OCI-LY3 (cell line): ENCODE measurements at regions not wholly inside any gene's neighbourhood (a gene's known extent, or its start where the extent isn't known, plus 50 kb on each side); places are given as distances from the start of the nearest gene placed in this dataset.

ENCODE experiments used
- H2AFZ ChIP-seq: fragments of 200-600, 300-600 bp; shearing (Covaris generic); 2 replicates; pipeline ENCODE4 v1.6.0; 2014; ENCODE audit warnings: antibody characterized with exemption, low read depth, low read length
- H3K27ac ChIP-seq: fragments of 200-600, 300-600 bp; sonication (generic); 2 replicates; pipeline ENCODE4 v1.5.1; 2014; ENCODE audit warnings: mild to moderate bottlenecking, low read length, moderate library complexity, mixed read lengths
- H3K27me3 ChIP-seq: fragments of 200-600, 300-600 bp; sonication (generic); 2 replicates; pipeline ENCODE4 v1.6.1; 2014; ENCODE audit warnings: low read depth, low read length, mixed read lengths
- H3K36me3 ChIP-seq: fragments of 200-600, 300-600 bp; sonication (generic); replicated peaks from 2 replicates; pipeline ENCODE3; 2014; ENCODE audit warnings: low read depth, low read length, mixed read lengths
- H3K4me1 ChIP-seq: fragments of 300-600, 200-600 bp; sonication (generic); 2 replicates; pipeline ENCODE4 v1.6.1; 2014; ENCODE audit warnings: low read length, mixed read lengths
- H3K4me2 ChIP-seq: fragments of 200-600, 300-600 bp; sonication (generic); 2 replicates; pipeline ENCODE4 v1.6.1; 2014; ENCODE audit warnings: low read length, mixed read lengths
- H3K4me3 ChIP-seq: fragments of 300-600, 200-600 bp; sonication (generic); 2 replicates; pipeline ENCODE4 v1.5.1; 2014; ENCODE audit warnings: antibody characterized with exemption, mild to moderate bottlenecking, low read length, moderate library complexity
- H3K79me2 ChIP-seq: fragments of 300-600, 200-600 bp; shearing (Covaris generic); 2 replicates; pipeline ENCODE4 v1.6.1; 2014; ENCODE audit warnings: mild to moderate bottlenecking, low read length, mixed read lengths
- H3K9ac ChIP-seq: fragments of 300-600, 200-600 bp; shearing (Covaris generic); 2 replicates; pipeline ENCODE4 v1.6.0; 2014; ENCODE audit warnings: mild to moderate bottlenecking, low read length, moderate library complexity
- H3K9me3 ChIP-seq: fragments of 200-600, 300-600 bp; shearing (Covaris generic); 2 replicates; pipeline ENCODE4 v1.6.1; 2014; ENCODE audit warnings: low read length, mixed read lengths; ENCODE audit not compliant: insufficient read depth
- H4K20me1 ChIP-seq: fragments of 200-600, 300-600 bp; sonication (generic); 2 replicates; pipeline ENCODE4 v1.6.1; 2016; ENCODE audit warnings: low read length, mixed read lengths; ENCODE audit not compliant: insufficient read depth
- CTCF ChIP-seq: fragments of 200-600, 300-600 bp; sonication (generic); IDR thresholded peaks from 2 replicates; pipeline ENCODE4 v1.5.1; 2014; ENCODE audit warnings: antibody characterized with exemption, low read length, low read depth
- EZH2phosphoT487 ChIP-seq: fragments of 200-600 bp; shearing (Covaris generic); IDR thresholded peaks from 2 replicates; pipeline ENCODE4 v1.6.1; 2018; ENCODE audit warnings: antibody characterized with exemption, mixed run types, low read depth

GRCh38 chr5:99187611-99188010 lies 258.8 kb upstream of the CHD1 start:
- no peaks in the 10 kb centered on the region for H4K20me1 ChIP-seq
- no peaks in the 10 kb centered on the region for H3K27me3 ChIP-seq
- H3K9ac ChIP-seq: no peak overlapping the region
- no peak overlapping the region for H3K4me2 ChIP-seq
- H3K4me1 ChIP-seq: no peaks in the 10 kb centered on the region
- H3K36me3 ChIP-seq: no peaks in the 10 kb centered on the region
- no peak overlapping the region for H2AFZ ChIP-seq
- no peaks in the 10 kb centered on the region for H3K9me3 ChIP-seq
- no peaks in the 10 kb centered on the region for H3K79me2 ChIP-seq
- H3K27ac ChIP-seq: no peak overlapping the region
- no peak for TF ChIP-seq CTCF
- no peak for TF ChIP-seq EZH2phosphoT487
- no peak overlapping the region for H3K4me3 ChIP-seq

- Histone ChIP-seq H4K20me1 (no peaks in the 10 kb centered on the region), H3K4me1 (no peaks in the 10 kb centered on the region), H3K27ac (no peak overlapping the region), H3K27me3 (no peaks in the 10 kb centered on the region), H3K9me3 (no peaks in the 10 kb centered on the region), H2AFZ (no peak overlapping the region), H3K79me2 (no peaks in the 10 kb centered on the region), H3K4me3 (no peak overlapping the region), H3K36me3 (no peaks in the 10 kb centered on the region), H3K4me2 (no peak overlapping the region), H3K9ac (no peak overlapping the region)
- no peak for TF ChIP-seq EZH2phosphoT487
- no peak for TF ChIP-seq CTCF
These were observed 250.4 kb upstream of the CHD1 start for GRCh38 chr5:99179206-99179605.

- H4K20me1 ChIP-seq: no peaks in the 10 kb centered on the region
- H3K9ac ChIP-seq: no peak overlapping the region
- H3K79me2 ChIP-seq: no peaks in the 10 kb centered on the region
- no peak overlapping the region for H3K4me3 ChIP-seq
- no peaks in the 10 kb centered on the region for H3K27me3 ChIP-seq
- no peak overlapping the region for H3K27ac ChIP-seq
- TF ChIP-seq CTCF (no peak), EZH2phosphoT487 (no peak)
- no peak overlapping the region for H3K4me2 ChIP-seq
- no peaks in the 10 kb centered on the region for H3K36me3 ChIP-seq
- no peak overlapping the region for H2AFZ ChIP-seq
- H3K4me1 ChIP-seq: no peaks in the 10 kb centered on the region
- no peaks in the 10 kb centered on the region for H3K9me3 ChIP-seq
These were observed 249.0 kb upstream of the CHD1 start for GRCh38 chr5:99177796-99178195.

GRCh38 chr5:99176186-99176585 lies 247.4 kb upstream of the CHD1 start:
- no peaks in the 10 kb centered on the region for H3K9me3 ChIP-seq
- no peak for TF ChIP-seq EZH2phosphoT487
- TF ChIP-seq CTCF: no peak
- no peak overlapping the region for H3K9ac ChIP-seq

More at GRCh38 chr5:99176186-99176585, 247.4 kb upstream of the CHD1 start:
- Histone ChIP-seq H3K36me3 (no peaks in the 10 kb centered on the region), H3K4me1 (no peaks in the 10 kb centered on the region), H3K4me3 (no peak overlapping the region), H2AFZ (no peak overlapping the region), H3K4me2 (no peak overlapping the region), H3K27me3 (no peaks in the 10 kb centered on the region), H3K27ac (no peak overlapping the region), H4K20me1 (no peaks in the 10 kb centered on the region), H3K79me2 (no peaks in the 10 kb centered on the region)
